DOHH2 (cell line): ENCODE measurements at regions not wholly inside any gene's neighbourhood (a gene's known extent, or its start where the extent isn't known, plus 50 kb on each side); places are given as distances from the start of the nearest gene placed in this dataset.

ENCODE experiments used
- EZH2phosphoT487 ChIP-seq: fragments of 200-600 bp; sonication (generic); IDR thresholded peaks from 2 replicates; pipeline ENCODE4 v1.6.1; 2017; ENCODE audit warnings: borderline replicate concordance, mild to moderate bottlenecking, antibody characterized with exemption, low read length, moderate library complexity, mixed read lengths
- TF ChIP-seq, protein P1 (sequence below): fragments of 200-600 bp; sonication (generic); IDR thresholded peaks from one replicate; pipeline ENCODE4 v1.5.1; 2014; ENCODE audit warnings: antibody characterized with exemption, mild to moderate bottlenecking, low read depth, low read length; ENCODE audit not compliant: poor library complexity, severe bottlenecking

- TF ChIP-seq, protein P1, sequence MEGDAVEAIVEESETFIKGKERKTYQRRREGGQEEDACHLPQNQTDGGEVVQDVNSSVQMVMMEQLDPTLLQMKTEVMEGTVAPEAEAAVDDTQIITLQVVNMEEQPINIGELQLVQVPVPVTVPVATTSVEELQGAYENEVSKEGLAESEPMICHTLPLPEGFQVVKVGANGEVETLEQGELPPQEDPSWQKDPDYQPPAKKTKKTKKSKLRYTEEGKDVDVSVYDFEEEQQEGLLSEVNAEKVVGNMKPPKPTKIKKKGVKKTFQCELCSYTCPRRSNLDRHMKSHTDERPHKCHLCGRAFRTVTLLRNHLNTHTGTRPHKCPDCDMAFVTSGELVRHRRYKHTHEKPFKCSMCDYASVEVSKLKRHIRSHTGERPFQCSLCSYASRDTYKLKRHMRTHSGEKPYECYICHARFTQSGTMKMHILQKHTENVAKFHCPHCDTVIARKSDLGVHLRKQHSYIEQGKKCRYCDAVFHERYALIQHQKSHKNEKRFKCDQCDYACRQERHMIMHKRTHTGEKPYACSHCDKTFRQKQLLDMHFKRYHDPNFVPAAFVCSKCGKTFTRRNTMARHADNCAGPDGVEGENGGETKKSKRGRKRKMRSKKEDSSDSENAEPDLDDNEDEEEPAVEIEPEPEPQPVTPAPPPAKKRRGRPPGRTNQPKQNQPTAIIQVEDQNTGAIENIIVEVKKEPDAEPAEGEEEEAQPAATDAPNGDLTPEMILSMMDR = no peak
- no peak for TF ChIP-seq EZH2phosphoT487
These were observed 162.0 kb downstream of the URB2 start for GRCh38 chr1:229788004-229788403.
